ENCODE measurements at regions not wholly inside any gene's neighbourhood (a gene's known extent, or its start where the extent isn't known, plus 50 kb on each side); places are given as distances from the start of the nearest gene placed in this dataset.

DNA sequence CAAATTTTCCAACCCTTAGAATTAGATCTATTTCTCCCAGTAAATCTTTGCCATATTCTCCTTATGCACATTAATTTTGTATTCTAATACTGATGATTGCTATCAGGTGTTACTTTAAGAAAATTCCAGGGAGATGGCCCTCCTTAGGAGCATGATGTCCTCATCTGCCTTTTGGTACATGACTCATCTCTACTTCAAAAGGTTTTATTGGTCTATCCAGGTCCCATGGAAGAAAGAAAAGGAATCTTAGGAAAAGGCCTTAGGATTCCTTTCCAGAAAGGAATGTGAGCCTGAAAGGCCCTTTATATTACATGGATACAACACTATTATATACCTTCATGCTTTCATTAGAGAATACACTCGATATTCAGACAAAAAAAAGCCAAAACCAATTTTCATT is 968.2 kb downstream of the STIM2 start:
- no peaks in the 10 kb centered on the region for H3K9me3 ChIP-seq
- DNase-seq (no peak), ATAC-seq (no peak)
- H3K27me3 ChIP-seq: no peaks in the 10 kb centered on the region
- no peaks in the 10 kb centered on the region for H3K4me1 ChIP-seq
- no peak overlapping the region for H3K27ac ChIP-seq
- 79 to 86% (median 82%) methylated on average over 1 of the region's 1 CpG for WGBS, 4 donors
- TF ChIP-seq, protein P1, sequence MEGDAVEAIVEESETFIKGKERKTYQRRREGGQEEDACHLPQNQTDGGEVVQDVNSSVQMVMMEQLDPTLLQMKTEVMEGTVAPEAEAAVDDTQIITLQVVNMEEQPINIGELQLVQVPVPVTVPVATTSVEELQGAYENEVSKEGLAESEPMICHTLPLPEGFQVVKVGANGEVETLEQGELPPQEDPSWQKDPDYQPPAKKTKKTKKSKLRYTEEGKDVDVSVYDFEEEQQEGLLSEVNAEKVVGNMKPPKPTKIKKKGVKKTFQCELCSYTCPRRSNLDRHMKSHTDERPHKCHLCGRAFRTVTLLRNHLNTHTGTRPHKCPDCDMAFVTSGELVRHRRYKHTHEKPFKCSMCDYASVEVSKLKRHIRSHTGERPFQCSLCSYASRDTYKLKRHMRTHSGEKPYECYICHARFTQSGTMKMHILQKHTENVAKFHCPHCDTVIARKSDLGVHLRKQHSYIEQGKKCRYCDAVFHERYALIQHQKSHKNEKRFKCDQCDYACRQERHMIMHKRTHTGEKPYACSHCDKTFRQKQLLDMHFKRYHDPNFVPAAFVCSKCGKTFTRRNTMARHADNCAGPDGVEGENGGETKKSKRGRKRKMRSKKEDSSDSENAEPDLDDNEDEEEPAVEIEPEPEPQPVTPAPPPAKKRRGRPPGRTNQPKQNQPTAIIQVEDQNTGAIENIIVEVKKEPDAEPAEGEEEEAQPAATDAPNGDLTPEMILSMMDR (IDR thresholded peaks at IDR 0.05): no peak
- no peak for TF ChIP-seq POLR2A (IDR thresholded peaks at IDR 0.05)
- intact Hi-C loops (cut with DNase I): no loop called here
- H3K36me3 ChIP-seq: no peaks in the 10 kb centered on the region
- no peak overlapping the region for H3K4me3 ChIP-seq

DNA sequence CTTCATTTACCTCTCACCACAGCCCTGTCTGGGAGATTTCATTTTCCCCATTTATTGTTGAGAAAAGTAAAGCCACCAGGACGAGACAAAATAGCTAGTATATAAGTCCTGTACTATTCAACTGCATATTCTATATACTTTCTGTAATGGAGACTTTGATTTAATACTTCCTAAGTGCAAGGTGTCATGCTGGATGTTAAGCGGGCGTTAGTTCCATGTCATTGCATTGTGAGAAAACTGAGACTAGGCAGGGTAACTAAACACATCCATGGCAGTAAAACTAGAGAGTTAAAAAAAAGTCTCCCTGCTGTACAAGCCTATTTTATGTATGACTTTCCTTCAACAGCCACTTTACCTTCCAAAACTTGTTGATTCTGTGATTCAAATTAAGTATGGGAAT is 969.6 kb downstream of the STIM2 start:
- H3K9me3 ChIP-seq: peaks cover 0 to 6% (median 0%) of the 10 kb centered on the region in 12 donors
- H3K36me3 ChIP-seq: no peaks in the 10 kb centered on the region
- no peak for TF ChIP-seq POLR2A (IDR thresholded peaks at IDR 0.05)
- TF ChIP-seq, protein P1 (IDR thresholded peaks at IDR 0.05): no peak
- no peaks in the 10 kb centered on the region for H3K4me1 ChIP-seq
- intact Hi-C loops (cut with DNase I): no loop called here
- ATAC-seq (no peak), DNase-seq (no peak)
- no peaks in the 10 kb centered on the region for H3K27me3 ChIP-seq
- 84 to 89% (median 86%) methylated on average over 3 of the region's 3 CpGs for WGBS, 4 donors
- H3K27ac ChIP-seq: no peak overlapping the region
- H3K4me3 ChIP-seq: no peak overlapping the region

DNA sequence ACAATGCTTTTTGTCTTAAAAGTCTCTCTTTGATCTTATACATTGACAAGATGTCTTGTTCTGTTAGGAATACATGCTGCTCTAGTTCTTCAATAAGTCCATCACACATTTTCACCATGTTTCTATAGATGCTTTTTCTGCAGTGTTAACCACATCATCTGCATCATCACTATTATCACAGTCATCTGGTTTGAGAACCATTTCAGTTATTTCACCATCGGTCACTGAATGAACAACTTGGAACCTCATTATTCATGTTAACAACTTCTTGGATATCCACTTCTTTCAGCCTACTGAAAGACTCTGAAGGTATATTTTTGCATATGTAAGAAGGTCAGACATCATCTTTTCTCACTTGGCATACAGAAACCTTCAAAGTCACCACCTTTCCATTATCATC is 975.2 kb downstream of the STIM2 start:
- Histone ChIP-seq H3K4me1 (no peaks in the 10 kb centered on the region), H3K36me3 (no peaks in the 10 kb centered on the region), H3K27ac (no peak overlapping the region), H3K9me3 (peaks cover 0 to 6% (median 0%) of the 10 kb centered on the region in 12 donors), H3K27me3 (no peaks in the 10 kb centered on the region), H3K4me3 (no peak overlapping the region)
- TF ChIP-seq, protein P1 (IDR thresholded peaks at IDR 0.05): no peak
- intact Hi-C loops (cut with DNase I): no loop called here
- ATAC-seq: no peak
- DNase-seq: no peak
- 85 to 95% (median 93%) methylated on average over 1 of the region's 1 CpG for WGBS, 4 donors

DNA sequence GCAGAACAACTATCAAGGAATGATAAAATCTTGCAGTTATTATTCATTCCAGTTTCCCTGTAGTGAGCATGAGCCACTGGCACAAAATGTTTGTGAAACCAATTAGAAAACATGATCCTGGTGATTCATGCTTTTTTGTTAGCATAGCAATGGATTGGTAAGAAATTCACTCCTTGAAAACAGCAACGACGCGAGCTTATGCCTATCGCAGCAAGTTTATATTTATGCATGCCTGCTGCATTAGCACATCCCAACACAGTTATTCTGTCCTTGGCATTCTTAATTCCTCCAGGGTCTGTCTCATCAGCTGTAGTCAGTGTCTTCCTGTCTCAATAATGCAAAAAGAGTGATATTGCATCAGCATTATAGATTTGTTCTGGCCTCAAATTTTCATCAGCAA is 975.9 kb downstream of the STIM2 start:
- WGBS, 4 donors: 95 to 98% (median 96%) methylated on average over 4 of the region's 4 CpGs

More for the DNA sequence above, 975.9 kb downstream of the STIM2 start:
- intact Hi-C loops (cut with DNase I): no loop called here
- Histone ChIP-seq H3K27ac (no peak overlapping the region), H3K36me3 (no peaks in the 10 kb centered on the region), H3K4me1 (no peaks in the 10 kb centered on the region), H3K4me3 (no peak overlapping the region), H3K9me3 (peaks cover 0 to 6% (median 0%) of the 10 kb centered on the region in 12 donors), H3K27me3 (no peaks in the 10 kb centered on the region)
- no peak for ATAC-seq
- TF ChIP-seq, protein P1 (IDR thresholded peaks at IDR 0.05): no peak
- TF ChIP-seq POLR2A (IDR thresholded peaks at IDR 0.05): no peak
- DNase-seq: no peak

All from heart left ventricle (tissue), 16 donors.